ENCODE measurements at regions not wholly inside any gene's neighbourhood (a gene's known extent, or its start where the extent isn't known, plus 50 kb on each side); places are given as distances from the start of the nearest gene placed in this dataset.
"Not testable (repeated sequence)": the region's sequence is repeated elsewhere in the genome, so short reads cannot be mapped to it uniquely, and the experiment has no call there.

DNA sequence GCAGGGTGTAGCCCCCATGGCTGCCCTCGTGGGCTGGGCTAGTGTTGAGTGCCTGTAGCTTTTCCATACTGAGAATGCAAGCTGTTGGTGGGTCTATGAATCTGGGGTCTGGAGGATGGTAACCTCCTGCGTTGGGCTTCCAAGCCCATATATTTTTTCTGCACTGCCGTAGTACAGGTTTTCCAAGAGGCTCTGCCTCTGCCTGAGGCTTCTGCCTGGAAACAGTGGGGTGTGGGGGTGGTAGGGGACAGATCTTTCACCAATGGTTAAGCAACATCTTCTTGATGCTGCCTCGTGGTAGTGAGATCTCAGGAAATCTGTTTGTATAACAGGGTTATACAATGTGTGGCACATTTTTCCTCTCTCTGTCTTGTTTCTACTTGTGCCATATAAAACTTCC is 189.0 kb upstream of the ZNF519 start:
- not testable (repeated sequence) for DNase-seq

DNA sequence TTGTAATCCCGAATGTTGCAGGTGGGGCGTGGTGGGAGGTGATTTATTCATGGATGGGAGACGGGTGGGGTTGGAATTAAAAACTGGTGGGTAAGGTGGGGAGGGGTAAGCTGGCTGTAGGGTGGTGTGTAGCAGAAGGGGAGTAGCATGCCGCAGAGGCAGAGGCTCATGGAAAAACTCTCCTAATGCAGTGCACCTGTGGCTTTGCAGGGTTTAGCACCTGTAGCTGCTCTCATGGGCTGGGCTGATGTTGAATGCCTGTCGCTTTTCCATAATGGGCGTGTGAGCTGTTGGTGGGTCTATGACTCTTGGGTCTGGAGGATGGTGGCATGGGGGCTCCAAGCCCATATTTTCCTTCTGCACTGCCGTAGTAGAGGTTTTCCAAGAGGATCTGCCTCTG is 169.0 kb upstream of the ZNF519 start:
- not testable (repeated sequence) for DNase-seq

DNA sequence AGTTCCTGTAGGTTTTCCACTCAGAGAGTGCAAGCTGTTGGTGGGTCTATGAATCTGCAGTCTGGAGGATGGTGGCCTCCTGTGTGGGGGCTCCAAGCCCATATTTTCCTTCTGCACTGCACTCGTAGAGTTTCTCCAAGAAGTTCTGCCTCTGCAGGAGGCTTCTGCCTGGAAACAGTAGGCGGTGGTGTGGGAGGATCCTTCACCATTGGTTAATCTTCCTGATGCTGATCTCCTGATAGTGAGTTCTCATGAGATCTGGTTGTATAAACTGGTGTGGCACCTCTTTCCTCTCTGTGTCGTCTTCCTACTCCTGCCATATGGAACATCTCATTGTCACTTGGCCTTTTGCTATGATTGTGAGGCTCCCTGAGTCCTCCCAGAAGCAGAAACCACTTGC is 162.8 kb upstream of the ZNF519 start:
- DNase-seq = not testable (repeated sequence)

DNA sequence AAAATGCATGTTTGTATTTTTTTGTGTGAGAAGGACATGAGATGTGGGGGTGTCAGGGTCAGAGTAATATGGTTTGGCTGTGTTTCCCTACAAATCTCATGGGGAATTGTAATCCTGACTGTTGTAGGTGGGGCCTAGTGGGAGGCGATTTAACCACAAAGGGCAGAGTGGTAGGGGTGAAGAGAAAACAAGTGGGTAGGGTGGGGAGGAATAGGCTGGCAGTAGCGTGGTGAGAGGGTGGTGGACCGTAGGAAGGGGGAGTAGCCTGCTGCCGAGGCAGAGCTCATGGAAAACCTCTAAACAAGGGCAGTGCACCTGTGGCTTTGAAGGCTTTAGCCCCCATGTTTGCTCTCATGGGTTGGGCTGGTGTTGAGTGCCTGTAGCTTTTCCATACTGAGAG is 152.8 kb upstream of the ZNF519 start:
- DNase-seq = no peak

DNA sequence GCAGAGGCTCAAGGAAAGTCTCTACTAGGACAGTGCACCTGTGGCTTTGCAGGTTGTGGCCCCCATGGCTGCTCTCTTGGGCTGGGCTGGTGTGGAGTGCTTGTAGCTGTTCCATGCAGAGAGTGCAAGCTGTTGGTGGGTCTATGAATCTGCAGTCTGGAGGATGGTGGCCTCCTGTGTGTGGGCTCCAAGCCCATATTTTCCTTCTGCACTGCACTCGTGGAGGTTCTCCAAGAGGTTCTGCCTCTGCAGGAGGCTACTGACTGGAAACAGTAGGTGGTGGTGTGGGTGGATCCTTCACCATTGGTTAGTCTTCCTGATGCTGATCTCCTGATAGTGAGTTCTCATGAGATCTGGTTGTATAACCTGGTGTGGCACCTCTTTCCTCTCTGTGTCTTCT is 143.2 kb upstream of the ZNF519 start:
- not testable (repeated sequence) for DNase-seq

DNA sequence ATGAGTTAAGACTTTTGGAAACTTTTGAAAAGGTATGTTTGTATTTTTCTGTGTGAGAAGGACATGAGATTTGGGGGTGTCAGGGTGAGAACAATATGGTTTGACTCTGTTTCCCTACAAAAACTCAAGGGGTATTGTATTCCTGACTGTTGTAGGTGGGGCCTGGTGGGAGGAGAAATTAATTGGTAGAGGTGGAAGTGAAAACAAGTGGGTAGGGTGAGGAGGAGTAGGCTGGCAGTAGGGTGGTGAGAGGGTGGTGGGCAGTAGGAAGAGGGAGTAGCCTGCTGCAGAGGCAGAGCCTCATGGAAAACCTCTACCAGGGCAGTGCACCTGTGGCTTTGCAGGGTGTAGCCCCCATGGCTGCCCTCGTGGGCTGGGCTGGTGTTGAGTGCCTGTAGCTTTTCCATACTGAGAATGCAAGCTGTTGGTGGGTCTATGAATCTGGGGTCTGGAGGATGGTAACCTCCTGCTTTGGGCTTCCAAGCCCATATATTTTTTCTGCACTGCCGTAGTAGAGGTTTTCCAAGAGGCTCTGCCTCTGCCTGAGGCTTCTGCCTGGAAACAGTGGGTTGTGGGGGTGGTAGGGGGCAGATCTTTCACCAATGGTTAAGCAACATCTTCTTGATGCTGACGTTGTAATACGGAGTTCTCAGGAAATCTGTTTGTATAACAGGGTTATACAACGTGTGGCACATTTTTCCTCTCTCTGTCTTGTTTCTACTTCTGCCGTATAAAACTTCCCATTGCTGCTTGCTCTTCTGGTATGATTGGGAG is 133.6 kb upstream of the ZNF519 start:
- not testable (repeated sequence) for DNase-seq

DNA sequence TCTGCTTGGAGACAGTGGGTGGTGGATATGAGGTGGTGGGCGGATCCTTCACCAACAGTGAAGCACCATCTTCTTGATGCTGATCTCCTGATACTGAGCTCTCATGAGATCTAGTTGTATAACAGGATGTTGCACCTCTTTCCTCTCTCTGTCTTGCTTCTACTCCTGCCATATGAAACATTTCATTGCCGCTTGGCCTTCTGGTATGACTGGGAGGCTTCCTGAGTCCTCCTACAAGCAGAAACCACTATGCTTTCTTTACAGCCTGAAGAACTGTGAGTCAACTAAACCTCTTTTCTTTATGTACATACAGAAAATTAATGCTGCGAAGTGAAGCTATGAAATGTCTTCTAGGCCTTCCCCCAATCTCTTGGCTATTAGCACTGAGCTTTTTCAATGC is 130.6 kb upstream of the ZNF519 start:
- not testable (repeated sequence) for DNase-seq

DNA sequence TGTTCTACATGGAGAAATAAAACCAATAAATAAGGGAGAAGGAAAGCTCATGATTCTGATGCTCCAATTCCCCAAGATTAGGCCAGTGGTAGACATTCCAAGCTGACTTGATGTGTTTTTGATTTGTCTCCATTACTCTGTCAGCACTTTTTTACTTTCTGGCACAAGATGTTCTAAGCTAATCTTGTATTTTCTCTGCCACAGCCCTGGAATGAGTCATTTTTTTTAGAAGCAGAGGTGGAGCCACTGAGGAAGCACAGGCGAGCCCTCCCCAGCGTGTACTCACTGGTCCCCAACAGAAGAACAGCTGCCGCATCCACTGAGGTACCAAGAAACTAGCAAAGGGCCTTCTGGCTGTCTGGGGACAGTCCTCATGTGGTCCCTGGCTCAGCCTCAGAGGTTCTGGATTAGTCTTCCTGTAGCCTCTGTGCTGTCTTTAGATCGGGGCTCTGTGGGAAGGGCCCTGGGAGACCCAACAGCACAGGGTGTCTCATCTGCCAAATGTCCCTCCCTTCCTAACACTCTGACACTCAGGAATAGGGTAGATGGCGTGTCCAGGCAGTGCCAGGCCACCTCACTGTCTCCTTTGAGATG is 117.9 kb upstream of the ZNF519 start:
- not testable (repeated sequence) for DNase-seq

DNA sequence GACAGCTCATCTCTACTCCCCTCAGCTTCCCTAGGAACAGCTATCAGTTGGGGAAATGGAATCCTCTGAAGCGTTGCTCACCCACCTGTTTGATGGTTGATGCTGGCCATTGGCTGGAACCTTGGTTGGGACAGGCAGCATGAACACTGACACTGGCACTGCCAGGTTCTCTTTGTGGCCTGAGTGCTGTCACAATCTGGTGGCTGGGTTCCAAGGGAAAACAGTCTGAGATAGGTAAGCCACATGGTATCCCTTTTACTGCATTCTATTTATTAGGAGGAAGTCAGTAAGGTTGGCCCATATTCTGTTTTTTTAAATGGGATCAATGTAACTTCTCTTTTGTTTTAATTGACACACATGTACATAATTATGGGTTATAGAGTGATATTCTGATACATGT is 107.0 kb upstream of the ZNF519 start:
- not testable (repeated sequence) for DNase-seq

DNA sequence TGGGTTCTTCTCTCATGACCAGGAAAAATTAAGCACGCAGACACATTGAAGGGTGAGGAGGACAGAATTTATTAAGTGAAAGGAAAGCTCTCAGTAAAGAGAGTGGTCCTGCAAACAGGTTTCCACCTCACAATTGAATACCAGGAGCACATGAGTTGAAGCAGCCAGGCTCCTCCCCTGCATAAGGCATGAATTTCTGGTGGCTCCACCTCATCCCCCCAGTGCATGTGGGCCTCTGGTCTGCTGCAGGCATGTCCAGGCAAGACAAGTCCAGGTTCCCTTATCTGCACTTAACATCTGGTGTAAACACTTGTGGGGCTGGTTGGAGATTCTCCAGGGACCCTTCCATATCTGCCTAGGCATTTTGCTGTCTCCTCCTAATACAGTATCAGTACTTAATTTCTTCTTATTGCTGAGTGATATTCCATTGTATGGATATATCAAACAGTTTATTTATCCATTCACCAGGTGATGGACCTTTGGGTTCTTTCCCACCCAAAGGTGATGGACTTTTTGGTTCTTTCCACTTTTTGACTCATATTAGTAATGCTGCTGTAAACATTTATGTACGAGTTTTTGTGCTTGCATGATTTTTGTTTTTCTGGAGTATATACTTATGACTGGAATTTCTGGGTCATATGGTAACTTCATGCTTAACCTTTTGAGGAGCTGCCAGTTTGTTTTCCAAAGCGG is 104.3 kb upstream of the ZNF519 start:
- DNase-seq = not testable (repeated sequence)

DNA sequence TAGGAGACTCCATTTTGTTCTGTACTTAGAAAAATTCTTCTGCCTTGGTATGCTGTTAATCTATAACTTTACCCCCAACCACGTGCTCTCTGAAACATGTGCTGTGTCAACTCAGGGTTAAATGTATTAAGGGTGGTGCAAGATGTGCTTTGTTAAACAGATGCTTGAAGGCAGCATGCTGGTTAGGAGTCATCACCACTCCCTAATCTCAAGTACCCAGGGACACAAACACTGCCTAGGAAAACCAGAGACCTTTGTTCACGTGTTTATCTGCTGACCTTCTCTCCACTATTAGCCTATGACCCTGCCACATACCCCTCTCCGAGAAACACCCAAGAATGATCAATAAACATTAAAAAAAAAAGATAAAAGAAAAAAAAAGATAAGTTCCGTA is 93.0 kb upstream of the ZNF519 start:
- DNase-seq = not testable (repeated sequence)

DNA sequence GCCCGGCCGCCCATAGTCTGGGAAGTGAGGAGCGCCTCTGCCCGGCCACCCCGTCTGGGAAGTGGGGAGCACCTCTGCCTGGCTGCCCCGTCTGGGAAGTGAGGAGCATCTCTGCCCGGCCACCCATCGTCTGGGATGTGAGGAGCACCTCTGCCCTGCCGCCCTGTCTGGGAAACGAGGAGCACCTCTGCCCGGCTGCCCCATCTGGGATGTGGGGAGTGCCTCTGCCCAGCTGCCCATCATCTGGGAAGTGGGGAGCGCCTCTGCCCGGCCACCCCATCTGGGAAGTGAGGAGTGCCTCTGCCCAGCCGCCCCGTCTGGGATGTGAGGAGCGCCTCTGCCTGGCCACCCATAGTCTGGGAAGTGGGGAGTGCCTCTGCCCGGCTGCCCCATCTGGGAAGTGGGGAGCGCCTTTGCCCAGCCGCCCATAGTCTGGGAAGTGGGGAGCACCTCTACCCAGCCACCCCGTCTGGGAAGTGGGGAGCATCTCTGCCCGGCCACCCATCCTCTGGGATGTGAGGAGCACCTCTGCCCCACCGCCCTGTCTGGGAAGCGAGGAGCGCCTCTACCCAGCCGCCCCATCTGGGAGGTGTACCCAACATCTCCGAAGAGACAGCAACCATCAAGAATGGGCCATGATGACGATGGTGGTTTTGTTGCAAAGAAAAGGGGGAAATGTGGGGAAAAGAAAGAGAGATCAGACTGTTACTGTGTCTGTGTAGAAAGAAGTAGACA is 92.5 kb upstream of the ZNF519 start:
- not testable (repeated sequence) for DNase-seq

DNA sequence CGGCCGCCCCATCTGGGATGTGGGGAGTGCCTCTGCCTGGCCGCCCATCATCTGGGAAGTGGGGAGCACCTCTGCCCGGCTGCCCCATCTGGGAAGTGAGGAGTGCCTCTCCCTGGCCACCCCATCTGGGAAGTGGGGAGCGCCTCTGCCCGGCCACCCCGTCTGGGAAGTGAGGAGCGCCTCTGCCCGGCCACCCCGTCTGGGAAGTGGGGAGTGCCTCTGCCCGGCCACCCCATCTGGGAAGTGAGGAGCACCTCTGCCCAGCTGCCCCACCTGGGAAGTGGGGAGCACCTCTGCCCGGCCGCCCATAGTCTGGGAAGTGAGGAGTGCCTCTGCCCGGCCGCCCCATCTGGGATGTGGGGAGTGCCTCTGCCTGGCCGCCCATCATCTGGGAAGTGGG is 91.7 kb upstream of the ZNF519 start:
- DNase-seq = not testable (repeated sequence)

DNA sequence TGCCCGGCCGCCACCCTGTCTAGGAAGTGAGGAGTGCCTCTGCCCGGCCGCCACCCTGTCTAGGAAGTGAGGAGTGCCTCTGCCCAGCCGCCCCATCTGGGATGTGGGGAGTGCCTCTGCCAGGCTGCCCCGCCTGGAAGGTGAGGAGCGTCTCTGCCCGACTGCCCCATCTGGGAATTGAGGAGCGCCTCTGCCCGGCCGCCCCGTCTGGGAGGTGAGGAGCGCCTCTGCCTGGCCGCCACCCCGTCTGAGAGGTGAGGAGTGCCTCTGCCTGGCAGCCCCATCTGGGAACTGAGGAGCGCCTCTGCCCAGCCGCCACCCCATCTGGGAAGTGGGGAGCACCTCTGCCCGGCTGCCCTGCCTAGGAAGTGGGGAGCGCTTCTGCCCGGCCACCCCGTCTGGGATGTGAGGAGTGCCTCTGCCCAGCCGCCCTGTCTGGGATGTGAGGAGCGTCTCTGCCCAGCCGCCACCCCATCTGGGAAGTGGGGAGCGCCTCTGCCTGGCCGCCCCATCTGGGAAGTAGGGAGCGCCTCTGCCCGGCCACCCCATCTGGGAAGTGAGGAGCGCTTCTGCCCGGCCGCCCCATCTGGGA is 91.1 kb upstream of the ZNF519 start:
- not testable (repeated sequence) for DNase-seq

DNA sequence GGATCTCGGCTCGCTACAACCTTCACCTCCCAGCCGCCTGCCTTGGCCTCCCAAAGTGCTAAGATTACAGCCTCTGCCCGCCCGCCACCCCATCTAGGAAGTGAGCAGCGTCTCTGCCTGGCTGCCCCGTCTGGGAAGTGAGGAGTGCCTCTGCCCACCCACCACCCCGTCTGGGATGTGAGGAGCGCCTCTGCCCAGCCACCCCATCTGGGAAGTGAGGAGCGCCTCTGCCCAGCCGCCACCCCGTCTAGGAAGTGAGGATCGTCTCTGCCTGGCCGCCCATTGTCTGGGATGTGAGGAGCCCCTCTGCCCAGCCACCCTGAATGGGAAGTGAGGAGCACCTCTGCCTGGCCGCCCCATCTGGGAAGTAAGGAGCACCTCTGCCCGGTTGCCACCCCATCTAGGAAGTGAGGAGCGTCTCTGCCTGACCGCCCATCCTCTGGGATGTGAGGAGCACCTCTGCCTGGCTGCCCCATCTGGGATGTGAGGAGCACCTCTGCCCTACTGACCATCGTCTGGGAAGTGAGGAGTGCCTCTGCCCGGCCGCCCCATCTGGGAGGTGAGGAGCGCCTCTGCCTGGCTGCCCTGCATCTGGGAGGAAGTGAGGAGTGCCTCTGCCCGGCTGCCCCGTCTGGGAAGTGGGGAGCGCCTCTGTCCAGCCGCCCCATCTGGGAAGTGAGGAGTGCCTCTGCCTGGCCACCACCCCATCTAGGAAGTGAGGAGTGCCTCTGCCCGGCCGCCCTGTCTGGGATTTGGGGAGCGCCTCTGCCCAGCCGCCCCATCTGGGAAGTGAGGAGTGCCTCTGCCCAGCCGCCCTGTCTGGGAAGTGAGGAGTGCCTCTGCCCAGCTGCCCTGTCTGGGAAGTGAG is 90.4 kb upstream of the ZNF519 start:
- not testable (repeated sequence) for DNase-seq

DNA sequence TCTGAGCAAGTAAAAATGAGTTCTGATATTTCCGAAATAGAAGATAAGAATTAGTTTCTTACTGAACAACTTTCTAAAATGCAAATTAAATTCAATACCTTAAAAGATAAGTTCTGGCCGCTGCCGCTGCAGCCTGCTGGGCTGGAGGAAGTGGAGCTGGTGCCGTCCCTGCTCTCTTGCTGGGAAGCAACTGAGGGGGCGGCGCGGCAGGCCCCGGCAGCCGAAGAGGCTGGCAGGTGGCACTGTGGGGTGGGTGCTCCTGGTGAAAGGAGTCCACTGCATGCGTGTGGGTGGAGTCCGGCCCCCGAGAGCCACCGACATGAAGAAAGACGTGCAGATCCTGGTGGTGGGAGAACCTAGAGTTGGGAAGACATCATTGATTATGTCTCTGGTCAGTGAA is 89.5 kb upstream of the ZNF519 start:
- no peak for DNase-seq

DNA sequence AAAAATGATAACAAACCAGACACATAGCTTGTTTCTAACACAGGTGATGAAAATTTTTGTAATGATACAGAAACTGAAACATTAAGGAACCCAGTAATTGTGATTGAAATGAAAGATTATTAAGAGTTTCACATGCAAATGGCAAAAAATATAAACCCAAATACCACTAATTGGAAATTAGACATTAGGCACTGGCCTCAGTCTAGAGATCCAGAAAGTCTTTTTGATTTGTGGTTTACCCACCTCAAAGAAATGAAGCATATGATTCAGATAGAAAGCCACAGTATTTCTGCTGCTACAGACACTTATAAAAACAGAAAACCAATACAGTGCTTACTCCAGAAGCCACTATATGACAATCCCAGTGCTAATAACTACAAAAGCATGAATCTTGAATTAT is 83.7 kb upstream of the ZNF519 start:
- DNase-seq = not testable (repeated sequence)

DNA sequence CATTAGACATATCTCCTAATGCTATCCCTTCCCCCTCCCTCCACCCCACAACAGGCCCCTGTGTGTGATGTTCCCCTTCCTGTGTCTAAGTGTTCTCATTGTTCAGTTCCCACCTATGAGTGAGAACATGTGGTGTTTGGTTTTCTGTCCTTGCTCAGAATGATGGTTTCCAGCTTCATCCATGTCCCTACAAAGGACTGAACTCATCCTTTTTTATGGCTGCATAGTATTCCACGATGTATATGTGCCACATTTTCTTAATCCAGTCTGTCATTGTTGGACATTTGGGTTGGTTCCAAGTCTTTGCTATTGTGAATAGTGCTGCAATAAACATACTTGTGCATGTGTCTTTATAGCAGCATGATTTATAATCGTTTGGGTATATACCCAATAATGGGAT is 71.2 kb upstream of the ZNF519 start:
- not testable (repeated sequence) for DNase-seq

DNA sequence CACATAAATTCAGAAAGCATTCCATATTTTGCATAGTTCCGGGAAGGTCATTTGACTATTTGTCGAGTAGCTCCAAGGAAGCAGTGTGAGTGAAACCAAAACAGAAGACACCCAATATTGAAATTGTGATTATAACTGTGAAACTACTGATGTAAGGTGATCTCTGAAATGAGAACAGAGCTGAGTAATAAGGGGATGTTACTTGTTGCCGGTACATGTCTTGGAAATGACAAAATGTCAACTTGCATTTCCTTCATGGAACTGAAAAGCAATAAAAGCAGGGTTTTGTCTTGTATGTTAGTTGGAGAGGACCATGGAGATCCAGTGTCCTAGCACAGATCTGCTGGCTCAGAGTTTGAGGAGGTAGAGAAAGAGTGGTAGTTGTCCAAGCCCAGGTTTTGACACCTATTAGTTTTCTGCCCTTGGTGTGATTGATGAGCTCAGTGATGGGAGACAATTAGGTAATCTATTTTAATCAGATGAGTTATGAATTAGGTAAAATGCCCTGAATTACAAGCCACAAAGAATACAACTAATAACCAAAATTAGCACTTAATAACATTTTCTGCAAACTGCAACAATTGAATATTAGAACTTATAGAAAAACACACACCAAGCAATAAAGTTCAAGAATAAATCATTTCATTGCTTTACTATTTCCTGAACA is 58.7 kb upstream of the ZNF519 start:
- DNase-seq = not testable (repeated sequence)

DNA sequence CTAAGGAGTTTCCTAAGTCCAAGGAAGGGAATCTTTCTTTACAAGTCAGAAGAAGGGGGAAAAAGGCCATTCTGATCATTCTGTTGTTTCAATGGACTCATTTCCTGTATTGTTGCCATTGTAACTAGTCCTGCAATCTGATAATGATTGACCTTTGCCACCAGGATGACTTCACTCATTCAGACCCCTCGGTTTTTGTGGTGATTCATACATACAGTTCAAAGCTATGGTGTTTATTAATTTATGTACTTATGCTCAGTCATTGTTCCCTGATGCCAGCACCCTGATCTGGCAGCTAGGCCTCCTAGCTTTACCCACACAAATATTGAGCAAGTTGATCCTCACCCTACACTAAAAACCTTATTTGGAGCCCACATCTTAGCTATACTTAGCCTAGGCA is 57.6 kb upstream of the ZNF519 start:
- DNase-seq = no peak

DNA sequence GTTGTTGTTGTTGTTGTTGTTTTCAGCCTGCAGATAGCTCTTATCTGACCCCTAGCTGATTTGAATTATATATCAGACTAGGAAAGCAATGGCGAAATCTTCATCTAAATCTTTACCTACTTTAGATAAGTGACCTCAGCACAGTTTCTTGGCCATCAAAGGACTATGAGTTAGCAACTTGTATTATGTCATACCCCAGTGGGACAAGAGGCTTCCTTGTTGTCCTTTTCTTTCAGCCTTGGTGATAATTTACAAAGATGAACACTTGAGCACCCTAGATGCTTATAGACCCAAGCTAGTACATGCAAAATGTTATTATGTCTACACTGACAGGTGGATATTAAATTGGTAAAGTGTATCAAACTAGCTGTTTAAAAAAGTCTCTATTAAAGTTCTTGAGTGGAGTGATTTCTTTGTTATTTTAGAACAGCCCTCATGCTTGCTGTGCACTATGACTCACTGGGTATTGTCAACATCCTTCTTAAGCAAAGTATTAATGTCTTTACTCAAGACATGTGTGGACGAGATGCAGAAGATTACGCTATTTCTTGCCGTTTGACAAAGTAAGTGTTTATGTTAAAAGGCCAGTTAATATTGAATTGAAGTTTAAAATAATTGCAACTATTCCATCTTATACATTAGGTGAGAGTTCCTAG is 56.6 kb upstream of the ZNF519 start:
- not testable (repeated sequence) for DNase-seq
